GM12892 (cell line): ENCODE measurements at regions not wholly inside any gene's neighbourhood (a gene's known extent, or its start where the extent isn't known, plus 50 kb on each side); places are given as distances from the start of the nearest gene placed in this dataset.

ENCODE experiments used
- POLR2A ChIP-seq: IDR thresholded peaks from 2 replicates; pipeline ENCODE4 v1.6.1; 2011; ENCODE audit warnings: low read depth, low read length, control low read depth
- POLR2AphosphoS5 ChIP-seq: IDR thresholded peaks from 2 replicates; pipeline ENCODE4 v1.6.1; 2011; ENCODE audit warnings: low read depth, low read length, control low read depth
- TAF1 ChIP-seq: IDR thresholded peaks from 2 replicates; pipeline ENCODE4 v1.6.1; 2011; ENCODE audit warnings: low read depth, mild to moderate bottlenecking, control low read depth, low read length, borderline replicate concordance

DNA sequence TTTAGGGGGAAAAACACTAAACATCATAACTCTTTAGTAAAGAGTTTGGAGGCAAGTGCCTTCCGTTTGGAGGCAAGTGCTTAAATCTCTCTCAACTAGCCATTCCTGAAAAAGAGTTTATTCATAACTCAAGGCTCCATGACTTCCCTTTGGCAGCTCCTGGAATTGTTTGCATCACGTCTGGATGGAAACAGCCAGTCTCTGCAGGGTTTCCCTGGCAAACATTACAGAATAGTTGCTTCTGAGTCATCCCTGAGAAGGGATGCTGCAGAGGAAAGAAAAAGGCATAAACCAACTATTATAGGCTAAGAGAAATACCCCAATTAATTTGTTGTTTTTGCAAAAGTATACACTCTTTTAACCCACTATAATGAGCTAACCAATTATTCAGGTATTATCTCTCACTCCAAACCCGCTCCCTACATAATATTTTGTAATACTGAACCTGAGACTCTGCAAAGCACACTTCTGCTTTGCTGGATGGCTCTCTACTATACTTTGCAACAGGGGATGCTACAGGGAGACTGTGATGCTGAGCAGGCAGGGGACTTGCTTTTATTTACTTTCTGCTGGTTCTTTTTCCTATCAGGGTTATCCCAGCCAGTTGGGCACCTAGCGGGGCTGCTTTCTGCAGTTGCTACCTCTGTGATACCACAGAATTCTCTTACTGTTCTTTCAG lies 497.7 kb downstream of the FUT8 start:
- TF ChIP-seq POLR2A (no peak), POLR2AphosphoS5 (no peak), TAF1 (no peak)
